ENCODE measurements at regions not wholly inside any gene's neighbourhood (a gene's known extent, or its start where the extent isn't known, plus 50 kb on each side); places are given as distances from the start of the nearest gene placed in this dataset.

DNA sequence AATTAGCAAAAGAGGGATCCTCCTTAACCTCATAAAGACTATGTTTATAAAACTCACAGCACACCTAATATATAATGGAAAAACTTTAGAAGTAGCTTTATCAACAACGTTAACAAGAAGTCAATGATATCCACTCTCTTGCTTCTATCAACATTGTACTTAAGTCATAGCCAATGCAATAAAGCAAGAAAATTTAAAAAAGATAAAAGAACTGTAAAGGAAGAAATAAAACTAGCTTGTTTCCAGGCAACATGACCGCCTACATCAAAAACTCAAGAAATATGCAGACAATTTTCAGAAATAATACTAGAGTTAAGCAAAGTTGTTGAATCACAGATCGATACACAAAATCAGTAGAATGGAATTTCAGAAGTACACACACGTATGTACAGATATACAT is 375.5 kb upstream of the SPRED2 start:
- H3K4me1 Mint-ChIP-seq (ENCODE audit: low read depth): no peaks in the 10 kb centered on the region
- no peak for ATAC-seq
- no peak for DNase-seq
- peaks cover 17% of the 10 kb centered on the region for H3K9me3 Mint-ChIP-seq
- H3K27me3 Mint-ChIP-seq (ENCODE audit: low read depth): no peaks in the 10 kb centered on the region
- H3K4me3 Mint-ChIP-seq: no peak overlapping the region
- H3K36me3 Mint-ChIP-seq (ENCODE audit: insufficient read depth): no peaks in the 10 kb centered on the region

DNA sequence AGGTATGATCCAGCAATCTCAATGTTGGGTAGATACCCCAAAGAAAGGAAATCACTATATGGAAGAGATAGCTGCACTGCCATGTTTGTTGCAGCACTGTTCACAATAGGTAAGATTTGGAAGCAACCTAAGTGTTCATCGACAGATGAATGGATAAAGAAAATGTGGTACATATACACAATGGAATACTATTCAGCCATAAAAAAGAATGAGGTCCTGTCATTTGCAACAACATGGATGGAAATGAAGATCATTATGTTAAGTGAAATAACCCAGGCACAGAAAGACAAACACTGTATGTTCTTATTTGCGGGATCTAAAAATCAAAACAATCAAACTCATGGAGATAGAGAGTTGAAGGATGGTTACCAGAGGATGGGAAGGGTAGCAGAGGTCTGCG is 372.4 kb upstream of the SPRED2 start:
- no peaks in the 10 kb centered on the region for H3K4me1 Mint-ChIP-seq (ENCODE audit: low read depth)
- DNase-seq (no peak), ATAC-seq (no peak)
- peaks cover 17% of the 10 kb centered on the region for H3K9me3 Mint-ChIP-seq
- no peak overlapping the region for H3K4me3 Mint-ChIP-seq
- H3K36me3 Mint-ChIP-seq (ENCODE audit: insufficient read depth): no peaks in the 10 kb centered on the region
- peaks cover 2% of the 10 kb centered on the region for H3K27me3 Mint-ChIP-seq (ENCODE audit: low read depth)

DNA sequence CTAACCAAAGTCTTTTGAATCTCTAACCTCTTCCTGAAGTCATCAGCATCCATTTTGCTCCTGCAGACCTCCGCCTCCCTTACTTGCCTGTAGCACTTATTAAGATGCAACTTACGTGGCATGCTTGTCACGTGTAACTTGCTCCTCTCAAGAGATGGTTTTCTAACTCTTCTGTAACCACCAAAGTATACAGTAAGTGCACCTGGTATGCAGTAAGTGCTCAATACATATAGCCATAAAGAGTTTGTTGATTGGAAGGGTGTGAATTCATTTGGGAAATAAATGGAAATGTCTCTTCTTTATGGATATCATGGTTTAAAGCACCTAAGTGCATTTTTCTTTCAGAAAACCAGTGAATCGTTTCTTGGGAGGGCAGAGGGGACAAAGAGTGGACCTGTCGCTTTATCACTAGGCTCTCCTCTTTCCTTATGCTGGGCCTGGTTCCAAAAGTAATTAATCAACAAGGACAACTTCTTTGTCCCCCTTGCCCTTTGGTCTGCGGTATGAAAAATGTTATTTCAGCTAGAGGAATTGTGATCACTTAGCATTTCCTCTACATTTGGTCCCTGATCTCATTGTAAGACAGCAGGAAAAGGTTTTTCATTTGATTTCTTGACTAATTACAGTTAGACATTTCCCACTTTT is 370.0 kb upstream of the SPRED2 start:
- no peak for DNase-seq
- ATAC-seq: no peak
- Mint-ChIP-seq H3K9me3 (peaks cover 12% of the 10 kb centered on the region), H3K4me1 (ENCODE audit: low read depth) (no peaks in the 10 kb centered on the region), H3K36me3 (ENCODE audit: insufficient read depth) (no peaks in the 10 kb centered on the region), H3K27me3 (ENCODE audit: low read depth) (peaks cover 2% of the 10 kb centered on the region), H3K4me3 (no peak overlapping the region)

DNA sequence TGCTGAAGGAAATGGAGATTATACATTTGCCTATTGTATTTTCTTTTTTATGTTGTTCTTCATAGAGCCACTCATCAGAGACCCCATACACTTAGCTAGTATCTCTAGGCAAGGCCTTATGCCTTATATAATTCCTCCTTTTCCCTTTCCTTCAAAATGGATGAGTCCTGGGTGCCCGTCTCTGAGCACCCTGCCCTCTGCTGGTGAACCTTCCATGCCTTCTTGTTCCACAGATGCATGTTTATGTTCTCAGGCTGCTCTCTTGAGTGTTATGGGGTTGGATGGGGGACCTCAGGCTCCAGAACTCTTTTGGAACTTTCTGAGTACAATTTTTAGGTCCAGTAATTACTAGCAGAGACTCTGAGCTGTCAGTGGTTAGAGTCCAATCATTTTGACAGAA is 368.6 kb upstream of the SPRED2 start:
- ATAC-seq (no peak), DNase-seq (no peak)
- peaks cover 2% of the 10 kb centered on the region for H3K27me3 Mint-ChIP-seq (ENCODE audit: low read depth)
- H3K36me3 Mint-ChIP-seq (ENCODE audit: insufficient read depth): no peaks in the 10 kb centered on the region
- H3K4me3 Mint-ChIP-seq: no peak overlapping the region
- no peaks in the 10 kb centered on the region for H3K4me1 Mint-ChIP-seq (ENCODE audit: low read depth)
- peaks cover 12% of the 10 kb centered on the region for H3K9me3 Mint-ChIP-seq

DNA sequence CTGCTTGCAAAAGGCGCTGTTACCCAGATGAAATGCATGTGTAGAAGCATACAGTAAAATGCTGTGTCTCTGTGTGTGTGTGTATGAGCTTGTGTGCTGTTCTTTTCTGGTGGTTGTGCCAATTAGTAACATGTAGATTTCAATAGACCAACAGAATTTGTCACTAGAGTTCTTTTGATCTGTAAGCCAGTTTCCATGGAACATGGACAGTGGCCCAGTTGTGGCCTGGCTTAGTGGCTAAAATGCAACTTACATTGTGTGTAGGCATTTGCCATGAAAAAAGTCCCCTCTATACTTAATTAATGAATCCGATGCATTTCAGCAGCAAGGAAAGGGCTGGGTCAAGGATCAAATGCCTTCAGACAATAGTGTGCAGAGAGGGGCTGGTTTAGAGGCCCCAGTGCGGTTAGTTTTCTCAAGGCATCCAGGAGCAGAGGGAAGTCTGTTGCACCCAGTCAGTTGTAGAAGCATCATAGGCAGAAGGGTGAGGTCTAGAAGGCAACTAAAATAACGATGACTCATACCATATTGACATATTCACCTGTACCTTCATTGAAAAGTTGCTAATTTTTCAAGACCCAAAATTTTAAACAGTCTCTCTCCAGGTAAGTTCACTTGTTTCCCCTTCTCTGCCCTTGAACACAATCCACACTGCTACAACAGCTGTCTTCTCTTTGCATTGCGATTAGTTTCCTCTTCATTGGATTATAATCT is 366.9 kb upstream of the SPRED2 start:
- no peak for ATAC-seq
- no peak overlapping the region for H3K4me3 Mint-ChIP-seq
- no peaks in the 10 kb centered on the region for H3K36me3 Mint-ChIP-seq (ENCODE audit: insufficient read depth)
- H3K9me3 Mint-ChIP-seq: peaks cover 5% of the 10 kb centered on the region
- no peak for DNase-seq
- H3K4me1 Mint-ChIP-seq (ENCODE audit: low read depth): no peaks in the 10 kb centered on the region
- peaks cover 4% of the 10 kb centered on the region for H3K27me3 Mint-ChIP-seq (ENCODE audit: low read depth)

DNA sequence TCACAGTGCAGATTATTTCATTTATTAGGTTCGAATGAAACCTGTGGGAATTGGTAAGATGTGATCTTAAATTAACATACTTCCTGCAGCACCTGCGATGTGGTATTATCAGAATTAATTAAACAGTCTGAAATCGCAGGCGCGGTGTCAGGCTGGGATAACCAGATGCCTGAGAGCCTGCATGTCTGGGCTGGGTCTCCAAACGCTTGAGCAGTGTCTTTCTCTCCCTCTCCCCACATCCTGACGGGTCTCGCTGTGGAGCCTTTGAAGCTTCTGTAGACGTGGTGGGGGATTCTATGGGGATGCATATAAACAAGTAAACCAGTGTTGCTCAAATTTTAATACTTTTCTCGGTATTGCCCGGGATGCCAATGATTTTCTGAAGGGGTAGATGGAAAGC is 366.2 kb upstream of the SPRED2 start:
- Mint-ChIP-seq H3K36me3 (ENCODE audit: insufficient read depth) (no peaks in the 10 kb centered on the region), H3K4me3 (no peak overlapping the region), H3K4me1 (ENCODE audit: low read depth) (no peaks in the 10 kb centered on the region), H3K27me3 (ENCODE audit: low read depth) (peaks cover 4% of the 10 kb centered on the region), H3K9me3 (peaks cover 4% of the 10 kb centered on the region)
- DNase-seq (no peak), ATAC-seq (no peak)

DNA sequence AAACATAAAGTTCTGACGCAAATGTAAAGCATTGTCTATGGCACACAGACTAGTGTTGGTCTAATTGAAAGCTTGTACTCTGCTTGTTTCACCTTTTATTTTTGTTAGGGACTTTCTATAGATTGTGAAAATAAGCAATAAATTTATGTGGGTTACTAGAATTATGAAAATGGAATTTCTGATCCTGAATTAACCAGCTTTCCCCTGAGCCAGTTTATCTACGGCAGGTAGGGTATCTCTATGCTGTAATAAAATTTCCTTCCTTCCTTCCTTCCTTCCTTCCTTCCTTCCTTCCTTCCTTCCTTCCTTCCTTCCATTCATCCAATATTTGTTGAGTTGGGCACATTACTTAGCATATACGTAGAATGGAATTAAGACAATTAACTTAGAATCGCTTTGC is 362.6 kb upstream of the SPRED2 start:
- ATAC-seq (no peak), DNase-seq (no peak)
- Mint-ChIP-seq H3K27me3 (ENCODE audit: low read depth) (peaks cover 3% of the 10 kb centered on the region), H3K36me3 (ENCODE audit: insufficient read depth) (no peaks in the 10 kb centered on the region), H3K9me3 (peaks cover 4% of the 10 kb centered on the region), H3K4me1 (ENCODE audit: low read depth) (no peaks in the 10 kb centered on the region), H3K4me3 (no peak overlapping the region)

DNA sequence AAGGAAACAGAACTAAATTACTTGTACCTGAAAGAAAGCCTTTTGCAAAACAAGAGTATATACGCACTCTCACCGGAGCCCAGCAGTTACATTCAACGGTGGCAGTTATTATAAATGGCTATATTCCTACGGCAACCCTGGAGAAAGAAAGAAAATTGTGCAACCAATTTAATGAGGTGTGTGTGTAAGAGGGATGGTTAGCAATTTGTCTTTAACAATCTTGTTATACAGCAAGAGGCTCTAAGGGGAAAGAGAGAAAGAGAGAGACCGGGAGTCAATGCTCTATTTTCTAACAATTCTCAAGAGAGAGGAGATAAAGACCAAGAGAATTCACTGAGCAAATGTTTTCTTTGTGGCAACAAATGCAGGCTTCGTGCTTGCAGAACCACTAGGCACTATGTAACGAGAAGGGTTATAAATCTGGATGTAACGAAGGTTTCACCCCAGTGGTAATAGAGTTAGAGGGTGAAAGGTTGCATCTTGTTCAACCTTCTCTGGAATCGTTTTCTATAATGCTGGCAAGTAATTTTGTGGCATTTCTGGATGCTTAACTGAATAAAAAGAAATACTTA is 359.1 kb upstream of the SPRED2 start:
- no peak for ATAC-seq
- Mint-ChIP-seq H3K9me3 (no peaks in the 10 kb centered on the region), H3K4me3 (no peak overlapping the region), H3K36me3 (ENCODE audit: insufficient read depth) (no peaks in the 10 kb centered on the region), H3K27me3 (ENCODE audit: low read depth) (peaks cover 5% of the 10 kb centered on the region), H3K4me1 (ENCODE audit: low read depth) (no peaks in the 10 kb centered on the region)
- DNase-seq: no peak

DNA sequence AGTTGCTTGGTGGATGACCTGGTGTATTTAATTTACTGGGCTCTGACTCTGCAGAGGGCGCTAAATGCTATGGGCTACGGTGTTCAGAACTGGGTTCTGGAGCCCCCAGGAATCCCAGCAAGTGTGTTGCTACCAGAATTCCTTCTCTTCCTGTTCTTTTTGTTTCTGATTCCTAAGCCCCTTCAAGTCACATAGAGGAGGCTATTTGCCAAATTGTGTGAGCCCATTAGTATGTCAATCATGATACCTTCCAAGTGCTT is 358.2 kb upstream of the SPRED2 start:
- no peak overlapping the region for H3K4me3 Mint-ChIP-seq

DNA sequence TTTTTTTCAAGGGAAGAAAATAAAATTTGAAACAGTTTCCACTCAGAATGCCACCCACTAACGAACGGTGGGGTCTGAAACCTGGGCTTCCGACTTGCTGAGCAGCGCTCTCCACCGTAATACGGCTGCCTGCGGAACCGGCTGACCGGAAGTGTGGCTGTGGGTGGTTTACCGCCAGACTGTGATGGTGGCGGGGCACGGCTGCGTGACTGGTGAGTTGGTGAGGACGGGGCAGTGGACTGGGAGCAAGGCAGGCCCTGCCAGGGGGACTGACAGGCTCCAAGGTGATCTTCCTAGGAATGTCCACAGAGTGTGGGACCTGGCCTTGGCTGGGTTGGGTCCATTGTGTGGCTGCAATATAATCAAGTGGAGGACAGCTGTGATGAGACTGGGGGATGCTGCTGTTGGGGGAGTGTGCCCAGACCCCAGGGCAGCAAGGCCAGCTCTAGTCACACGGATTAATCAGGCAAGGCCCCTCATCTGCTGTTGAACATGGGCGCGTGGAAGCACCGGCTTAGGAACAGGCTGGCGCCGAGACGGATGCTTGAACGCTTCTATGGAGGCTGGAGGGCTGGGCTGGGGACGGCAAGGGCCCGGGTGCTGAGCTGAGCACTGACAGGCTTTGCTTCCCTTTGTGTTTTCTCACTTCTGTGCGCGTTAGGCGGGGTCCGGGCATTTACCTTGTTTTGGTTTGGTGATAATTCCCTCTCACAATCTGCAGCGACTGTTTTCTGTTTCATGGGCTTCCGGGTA is 357.7 kb upstream of the SPRED2 start:
- DNase-seq (no peak), ATAC-seq (no peak)
- H3K4me3 Mint-ChIP-seq: no peak overlapping the region

More for the DNA sequence above, 358.2 kb upstream of the SPRED2 start:
- ATAC-seq: no peak
- DNase-seq: no peak
- no peaks in the 10 kb centered on the region for H3K36me3 Mint-ChIP-seq (ENCODE audit: insufficient read depth)
- H3K27me3 Mint-ChIP-seq (ENCODE audit: low read depth): peaks cover 5% of the 10 kb centered on the region
- H3K9me3 Mint-ChIP-seq: no peaks in the 10 kb centered on the region
- no peaks in the 10 kb centered on the region for H3K4me1 Mint-ChIP-seq (ENCODE audit: low read depth)

DNA sequence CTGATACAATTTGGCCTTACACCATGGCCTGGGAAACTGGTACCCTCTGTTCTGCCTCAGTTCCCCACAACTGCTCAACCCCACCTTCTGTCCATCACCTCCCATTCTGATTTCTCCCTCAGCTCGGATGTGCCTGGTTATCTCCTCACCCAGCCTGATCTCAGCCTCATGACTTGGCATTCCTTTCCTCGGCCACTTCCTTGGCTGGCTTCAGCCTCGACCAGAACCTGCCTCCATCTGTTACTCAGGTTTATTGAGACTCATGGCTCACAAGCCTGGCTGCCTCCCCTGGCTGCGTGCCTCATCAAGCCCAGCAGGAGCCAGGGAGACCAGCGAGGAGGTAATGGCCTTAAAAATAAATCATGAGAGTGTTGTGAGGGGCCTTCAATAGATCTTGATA is 356.2 kb upstream of the SPRED2 start:
- ATAC-seq (no peak), DNase-seq (no peak)
- no peak overlapping the region for H3K4me3 Mint-ChIP-seq
- H3K9me3 Mint-ChIP-seq: no peaks in the 10 kb centered on the region
- no peaks in the 10 kb centered on the region for H3K36me3 Mint-ChIP-seq (ENCODE audit: insufficient read depth)
- no peaks in the 10 kb centered on the region for H3K4me1 Mint-ChIP-seq (ENCODE audit: low read depth)
- peaks cover 3% of the 10 kb centered on the region for H3K27me3 Mint-ChIP-seq (ENCODE audit: low read depth)

More for the DNA sequence above, 357.7 kb upstream of the SPRED2 start:
- Mint-ChIP-seq H3K36me3 (ENCODE audit: insufficient read depth) (no peaks in the 10 kb centered on the region), H3K9me3 (no peaks in the 10 kb centered on the region), H3K4me1 (ENCODE audit: low read depth) (no peaks in the 10 kb centered on the region), H3K27me3 (ENCODE audit: low read depth) (peaks cover 5% of the 10 kb centered on the region)

DNA sequence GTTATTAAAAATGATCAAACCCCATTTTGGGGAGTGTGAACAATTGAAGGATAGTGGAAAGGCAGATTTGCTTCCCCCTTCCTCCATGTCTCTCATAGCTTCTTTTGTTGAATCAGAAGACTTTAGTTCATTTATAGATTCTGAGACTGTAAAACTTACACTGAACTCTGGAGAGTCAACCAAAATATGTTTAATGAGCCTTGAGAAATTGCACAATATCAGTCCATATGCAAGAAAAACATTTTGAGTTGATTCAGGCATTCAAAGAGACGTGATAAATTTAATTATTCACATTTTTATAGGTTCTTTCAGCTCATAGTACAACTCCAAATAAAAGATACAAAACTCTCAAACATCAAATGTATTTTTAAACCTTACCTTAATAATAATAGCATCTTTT is 354.4 kb upstream of the SPRED2 start:
- Mint-ChIP-seq H3K9me3 (no peaks in the 10 kb centered on the region), H3K4me3 (no peak overlapping the region), H3K36me3 (ENCODE audit: insufficient read depth) (no peaks in the 10 kb centered on the region), H3K4me1 (ENCODE audit: low read depth) (no peaks in the 10 kb centered on the region), H3K27me3 (ENCODE audit: low read depth) (peaks cover 3% of the 10 kb centered on the region)
- no peak for DNase-seq
- ATAC-seq: no peak

DNA sequence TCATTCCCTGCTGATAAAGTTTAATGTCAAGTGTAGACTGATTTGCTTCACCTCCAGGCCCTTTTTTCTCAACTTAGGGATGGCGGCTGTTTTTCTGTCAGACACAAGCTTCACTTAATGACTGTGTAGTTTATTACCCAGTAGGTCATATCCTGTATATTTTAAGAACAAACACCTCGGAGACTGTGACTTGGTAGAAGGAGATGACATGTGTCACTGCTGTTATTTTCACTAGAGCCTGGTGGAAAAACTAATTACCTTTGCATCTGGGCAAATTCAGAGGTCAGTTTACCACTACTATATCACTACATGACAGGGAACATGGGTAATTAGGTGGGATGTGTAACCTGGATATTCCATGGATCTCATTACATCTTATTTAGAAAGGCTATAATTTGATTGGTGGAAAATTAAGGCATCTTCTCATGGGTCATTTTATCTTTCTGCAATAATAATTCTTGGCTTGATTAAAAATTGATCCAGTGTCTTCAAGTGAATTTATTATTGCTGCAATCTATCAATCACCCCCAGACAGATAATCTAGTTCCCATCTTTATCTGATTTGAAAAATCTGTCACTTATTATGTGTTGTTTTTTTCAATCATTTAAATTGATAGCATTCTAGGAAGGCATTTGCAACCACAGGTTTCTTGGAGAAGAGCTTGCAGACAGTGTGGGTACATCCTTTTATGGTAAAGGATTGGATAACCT is 353.8 kb upstream of the SPRED2 start:
- Mint-ChIP-seq H3K4me1 (ENCODE audit: low read depth) (no peaks in the 10 kb centered on the region), H3K9me3 (no peaks in the 10 kb centered on the region), H3K4me3 (no peak overlapping the region), H3K36me3 (ENCODE audit: insufficient read depth) (no peaks in the 10 kb centered on the region), H3K27me3 (ENCODE audit: low read depth) (peaks cover 3% of the 10 kb centered on the region)
- no peak for DNase-seq
- ATAC-seq: no peak

DNA sequence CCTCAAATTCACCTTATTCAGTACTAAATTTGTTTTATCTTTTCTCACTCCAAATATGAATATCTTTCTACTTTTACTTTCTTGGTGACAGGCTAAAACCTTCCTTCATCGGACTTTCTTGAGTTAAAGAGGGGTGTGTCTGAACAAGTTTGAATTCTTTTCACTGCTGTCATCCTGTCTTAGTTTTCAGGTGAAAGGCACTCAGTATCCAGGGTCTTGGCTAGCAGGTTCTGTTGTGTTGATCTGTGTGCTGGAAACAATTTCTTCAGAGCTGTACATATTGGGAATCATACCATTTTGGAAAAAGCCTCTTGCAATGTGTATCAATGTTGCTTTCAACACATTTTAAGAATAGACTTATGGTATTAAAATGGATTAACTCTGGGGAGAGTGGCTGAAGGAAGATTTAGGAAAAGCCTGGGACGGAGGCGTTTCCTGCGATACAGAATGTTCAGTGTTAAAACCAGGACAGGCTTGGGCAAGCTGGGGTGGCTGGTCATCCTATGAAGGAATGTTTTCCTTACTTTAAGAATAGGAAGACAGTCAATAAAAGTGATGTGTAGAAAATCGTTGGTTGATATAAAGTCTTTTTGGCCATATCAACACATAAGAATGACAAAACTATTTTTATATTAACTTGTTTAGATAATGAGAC is 350.7 kb upstream of the SPRED2 start:
- Mint-ChIP-seq H3K36me3 (ENCODE audit: insufficient read depth) (no peaks in the 10 kb centered on the region), H3K27me3 (ENCODE audit: low read depth) (peaks cover 6% of the 10 kb centered on the region), H3K9me3 (no peaks in the 10 kb centered on the region), H3K4me1 (ENCODE audit: low read depth) (no peaks in the 10 kb centered on the region), H3K4me3 (no peak overlapping the region)
- ATAC-seq (no peak), DNase-seq (no peak)
